ENCODE measurements at regions not wholly inside any gene's neighbourhood (a gene's known extent, or its start where the extent isn't known, plus 50 kb on each side); places are given as distances from the start of the nearest gene placed in this dataset.
"Not testable (repeated sequence)": the region's sequence is repeated elsewhere in the genome, so short reads cannot be mapped to it uniquely, and the experiment has no call there.

DNA sequence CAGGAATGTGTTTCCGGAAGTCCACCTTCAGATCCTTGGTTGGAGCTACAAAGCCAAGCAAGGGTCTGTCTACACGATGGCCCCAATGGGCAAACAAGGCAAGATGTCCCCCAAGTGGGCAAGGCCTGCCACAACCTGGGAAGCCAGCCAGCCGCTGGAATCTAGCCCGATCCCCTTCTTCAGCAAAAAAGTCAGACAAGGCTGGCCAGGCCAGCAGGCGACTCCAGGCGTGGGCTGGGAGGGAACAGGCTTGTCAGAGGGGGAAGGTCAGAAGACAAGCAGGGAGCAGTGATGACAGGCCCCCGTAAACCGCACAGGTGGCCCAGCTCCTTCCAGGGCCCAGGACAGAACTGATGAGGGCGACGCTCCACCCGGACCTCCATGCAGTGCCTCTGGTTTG, 69.7 kb upstream of the WASF3 start:
- H3K27ac ChIP-seq: no peak overlapping the region
- CTCF ChIA-PET: interaction anchor here (3.0 kb wide), 1 partner anchor 211 kb away, joined by 9 read pairs; no protein-coding TSS in a partner anchor
- POLR2A ChIA-PET: no interaction called here
- no peaks in the 10 kb centered on the region for H3K4me1 ChIP-seq
- H3K9me3 ChIP-seq: no peaks in the 10 kb centered on the region
- TF ChIP-seq, protein P1, sequence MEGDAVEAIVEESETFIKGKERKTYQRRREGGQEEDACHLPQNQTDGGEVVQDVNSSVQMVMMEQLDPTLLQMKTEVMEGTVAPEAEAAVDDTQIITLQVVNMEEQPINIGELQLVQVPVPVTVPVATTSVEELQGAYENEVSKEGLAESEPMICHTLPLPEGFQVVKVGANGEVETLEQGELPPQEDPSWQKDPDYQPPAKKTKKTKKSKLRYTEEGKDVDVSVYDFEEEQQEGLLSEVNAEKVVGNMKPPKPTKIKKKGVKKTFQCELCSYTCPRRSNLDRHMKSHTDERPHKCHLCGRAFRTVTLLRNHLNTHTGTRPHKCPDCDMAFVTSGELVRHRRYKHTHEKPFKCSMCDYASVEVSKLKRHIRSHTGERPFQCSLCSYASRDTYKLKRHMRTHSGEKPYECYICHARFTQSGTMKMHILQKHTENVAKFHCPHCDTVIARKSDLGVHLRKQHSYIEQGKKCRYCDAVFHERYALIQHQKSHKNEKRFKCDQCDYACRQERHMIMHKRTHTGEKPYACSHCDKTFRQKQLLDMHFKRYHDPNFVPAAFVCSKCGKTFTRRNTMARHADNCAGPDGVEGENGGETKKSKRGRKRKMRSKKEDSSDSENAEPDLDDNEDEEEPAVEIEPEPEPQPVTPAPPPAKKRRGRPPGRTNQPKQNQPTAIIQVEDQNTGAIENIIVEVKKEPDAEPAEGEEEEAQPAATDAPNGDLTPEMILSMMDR (IDR thresholded peaks at IDR 0.05): no peak
- TF ChIP-seq ZNF302 (CRISPR knock-in tag; IDR thresholded peaks at IDR 0.05) (no peak), HOXB5 (CRISPR knock-in tag; IDR thresholded peaks at IDR 0.05) (no peak), RAD21 (conservative IDR thresholded peaks at IDR 0.05 in 1 of 2, IDR thresholded peaks at IDR 0.05 in 1 of 2) (no peak)
- H3K4me2 ChIP-seq: no peak overlapping the region
- ATAC-seq (no peak), FAIRE-seq (no peak), DNase-seq (ENCODE audit: low read depth in 1 of 2, low spot score in 1 of 2) (no peak)
- no peak overlapping the region for H3K4me3 ChIP-seq
- 57% methylated on average over 8 of the region's 11 CpGs for WGBS (ENCODE audit: missing lambda C conversion rate)

DNA sequence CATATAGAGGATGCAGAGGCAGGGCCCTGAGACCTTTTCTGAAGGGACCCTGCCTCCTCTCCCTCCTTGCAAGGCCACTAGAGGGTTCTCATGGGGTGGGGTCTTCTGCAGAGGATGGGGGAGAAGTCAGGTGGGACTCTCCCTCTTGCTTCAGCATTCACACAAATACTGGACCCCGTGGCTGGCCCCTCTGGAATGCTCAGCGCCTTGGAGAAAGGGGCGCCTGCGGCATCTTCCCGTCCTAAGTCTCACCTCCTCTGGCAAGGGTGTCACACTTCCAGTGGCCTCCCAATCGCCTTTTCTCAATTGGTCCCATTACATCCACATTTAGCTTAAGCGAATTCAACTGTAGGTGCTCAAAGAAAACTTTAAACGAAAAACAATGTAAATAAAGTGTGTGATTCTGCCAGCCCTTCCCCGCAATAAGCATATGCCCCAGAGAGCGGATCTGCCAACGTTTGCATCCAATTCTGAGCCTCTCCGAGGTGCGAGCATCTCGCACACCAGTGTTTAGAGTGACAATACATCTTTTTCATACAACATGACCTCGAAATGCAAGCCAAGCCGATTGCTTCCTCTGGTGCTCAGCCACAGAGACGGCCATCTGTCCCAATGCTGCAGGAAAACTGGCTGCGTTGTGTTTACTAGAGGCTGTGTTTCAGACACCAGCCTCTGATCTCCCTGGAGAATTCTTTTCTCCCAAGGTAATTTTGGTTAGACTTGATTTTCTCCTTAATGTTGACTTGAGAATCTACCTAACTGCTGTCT, 69.1 kb upstream of the WASF3 start:
- ATAC-seq (no peak), FAIRE-seq (no peak), DNase-seq (ENCODE audit: low read depth in 1 of 2, low spot score in 1 of 2) (no peak)
- Histone ChIP-seq H3K4me3 (no peak overlapping the region), H3K4me1 (no peaks in the 10 kb centered on the region), H3K9me3 (no peaks in the 10 kb centered on the region), H3K27ac (no peak overlapping the region), H3K4me2 (no peak overlapping the region)
- ChIA-PET POLR2A (no interaction called here), CTCF (interaction anchor here (1.2 to 1.3 kb wide), 2 partner anchors 10 to 210 kb away, joined by 4 to 5 read pairs; no protein-coding TSS in a partner anchor)
- WGBS (ENCODE audit: missing lambda C conversion rate): 44% methylated on average over 18 of the region's 18 CpGs
- TF ChIP-seq CBX8 (IDR thresholded peaks at IDR 0.05): no peak
- TF ChIP-seq FOSB (CRISPR knock-in tag; IDR thresholded peaks at IDR 0.05): no peak
- TF ChIP-seq SMC3 (IDR thresholded peaks at IDR 0.05): no peak
- no peak for TF ChIP-seq HOXB5 (CRISPR knock-in tag; IDR thresholded peaks at IDR 0.05)
- TF ChIP-seq ZSCAN20 (CRISPR knock-in tag; IDR thresholded peaks at IDR 0.05): no peak
- TF ChIP-seq BHLHE40 (IDR thresholded peaks at IDR 0.05; ENCODE audit: low read depth, low read length): no peak

DNA sequence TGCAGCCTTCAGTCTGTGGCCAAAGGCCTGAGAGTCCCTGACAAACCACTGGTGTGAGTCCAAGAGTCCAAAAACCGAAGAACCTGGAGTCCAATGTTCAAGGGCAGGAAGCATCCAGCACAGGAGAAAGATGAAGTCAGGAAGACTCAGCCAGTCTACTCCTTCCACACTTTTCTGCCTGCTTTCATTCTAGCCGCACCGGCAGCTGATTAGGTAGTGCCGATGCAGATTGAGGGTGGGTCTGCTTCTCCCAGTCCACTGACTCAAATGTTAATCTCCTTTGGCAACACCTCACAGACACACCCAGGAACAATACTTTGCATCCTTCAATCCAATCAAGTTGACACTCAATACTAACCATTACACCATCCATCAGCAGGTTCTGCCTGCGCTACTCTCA, 65.2 kb upstream of the WASF3 start:
- CTCF ChIA-PET; POLR2A ChIA-PET; FAIRE-seq; H3K4me3 ChIP-seq; H3K27ac ChIP-seq; H3K4me1 ChIP-seq; ATAC-seq; DNase-seq (ENCODE audit: low read depth in 1 of 2, low spot score in 1 of 2); H3K4me2 ChIP-seq; H3K9me3 ChIP-seq: not testable (repeated sequence)
- 73% methylated on average over 5 of the region's 5 CpGs for WGBS (ENCODE audit: missing lambda C conversion rate)

DNA sequence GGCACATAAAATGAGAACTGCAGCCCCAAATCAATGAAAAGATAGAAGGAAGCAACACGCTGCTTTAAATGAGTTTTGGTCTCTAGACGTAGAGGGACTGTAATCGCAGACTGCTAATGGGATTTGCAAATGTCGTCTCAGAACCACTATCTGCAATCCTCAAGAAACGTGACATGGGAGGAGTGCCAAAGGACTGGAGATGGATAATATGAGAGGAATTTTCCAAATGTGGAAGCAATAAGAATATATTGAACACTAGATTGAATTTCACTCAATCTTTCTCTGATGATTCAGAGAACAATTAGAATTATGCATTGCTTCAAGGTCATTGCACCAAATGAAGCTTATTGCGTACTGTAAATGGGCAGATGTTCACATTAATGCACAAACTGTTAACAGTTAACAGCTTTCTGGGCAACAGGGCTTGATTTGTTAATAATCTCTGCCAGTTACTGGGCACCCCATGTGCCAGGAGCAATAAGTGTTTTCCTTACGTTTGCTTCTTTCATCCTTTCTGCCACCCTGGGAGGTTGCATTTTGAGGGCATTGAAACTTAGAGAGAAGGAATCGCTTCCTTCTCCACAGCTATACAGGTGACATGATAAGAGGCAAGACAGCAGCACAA, 62.8 kb upstream of the WASF3 start:
- ChIA-PET CTCF (interaction anchor here (1.0 to 4.7 kb wide), 4 partner anchors 12 to 309 kb away, joined by 3 to 54 read pairs (median 13); no protein-coding TSS in a partner anchor), POLR2A (no interaction called here)
- H3K4me1 ChIP-seq: no peaks in the 10 kb centered on the region
- no peak overlapping the region for H3K4me3 ChIP-seq
- ATAC-seq (no peak), DNase-seq (ENCODE audit: low read depth in 1 of 2, low spot score in 1 of 2) (no peak), FAIRE-seq (no peak)
- 48% methylated on average over 8 of the region's 8 CpGs for WGBS (ENCODE audit: missing lambda C conversion rate)
- no peaks in the 10 kb centered on the region for H3K9me3 ChIP-seq
- no peak overlapping the region for H3K4me2 ChIP-seq
- no peak for TF ChIP-seq GATA3 (IDR thresholded peaks at IDR 0.05; ENCODE audit: borderline replicate concordance)
- TF ChIP-seq HDAC2 (IDR thresholded peaks at IDR 0.05): no peak
- H3K27ac ChIP-seq: no peak overlapping the region

DNA sequence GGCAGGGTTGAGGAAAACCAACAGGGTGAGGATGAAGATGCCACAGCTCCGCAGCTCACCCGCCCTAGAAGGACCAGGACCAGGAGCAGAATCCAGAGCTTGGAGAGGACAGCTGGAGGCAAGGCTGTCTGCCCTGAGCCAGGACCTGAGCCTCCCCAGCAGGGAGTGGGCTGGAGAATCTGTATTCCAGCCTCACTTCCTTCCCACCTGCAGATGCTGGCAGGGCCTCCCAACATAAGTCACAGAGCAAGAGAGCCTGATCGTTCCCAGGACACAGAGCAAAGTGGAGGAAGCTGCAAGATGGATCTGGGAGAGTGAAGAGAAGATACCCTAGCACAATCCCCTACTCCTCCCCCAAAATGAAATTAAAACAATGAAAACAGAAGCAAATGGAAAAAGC, 61.7 kb upstream of the WASF3 start:
- Histone ChIP-seq H3K9me3 (no peaks in the 10 kb centered on the region), H3K4me1 (no peaks in the 10 kb centered on the region), H3K4me2 (no peak overlapping the region), H3K4me3 (no peak overlapping the region), H3K27ac (no peak overlapping the region)
- ATAC-seq (no peak), FAIRE-seq (no peak), DNase-seq (ENCODE audit: low read depth in 1 of 2, low spot score in 1 of 2) (no peak)
- ChIA-PET POLR2A (no interaction called here), CTCF (interaction anchor here (0.7 to 4.7 kb wide), 12 partner anchors 9 to 310 kb away, joined by 3 to 54 read pairs (median 4); no protein-coding TSS in a partner anchor)
- TF ChIP-seq ZFP36 (IDR thresholded peaks at IDR 0.05; ENCODE audit: borderline replicate concordance, partially characterized antibody) (no peak), KDM1A (IDR thresholded peaks at IDR 0.05; ENCODE audit: low read depth) (no peak), PHF8 (IDR thresholded peaks at IDR 0.05; ENCODE audit: borderline replicate concordance, low read depth) (no peak), HEYL (CRISPR knock-in tag; IDR thresholded peaks at IDR 0.05) (no peak)
- 44% methylated on average over 2 of the region's 3 CpGs for WGBS (ENCODE audit: missing lambda C conversion rate)
